Astrocyte (in vitro differentiated cells and primary cell): ENCODE measurements at regions not wholly inside any gene's neighbourhood (a gene's known extent, or its start where the extent isn't known, plus 50 kb on each side); places are given as distances from the start of the nearest gene placed in this dataset.

Source experiments
- DNase-seq: peaks from one replicate; pipeline ENCODE4 v3.0.0-alpha.2; 2010; ENCODE audit warnings: low read depth
- FAIRE-seq: peaks from 2 replicates; lab custom pipeline; 2011; peaks lifted over from hg19 to GRCh38; lab: Jason Lieb, UNC
- H2AFZ ChIP-seq: 2 replicates; pipeline ENCODE4 v1.6.0; 2012; ENCODE audit warnings: low read depth, low read length, inconsistent platforms
- H3K27ac ChIP-seq: 2 replicates; pipeline ENCODE4 v1.5.1; 2011; ENCODE audit warnings: low read depth, low read length, inconsistent platforms
- H3K27me3 ChIP-seq: 2 replicates; pipeline ENCODE4 v1.6.0; 2011; ENCODE audit warnings: low read length, inconsistent platforms; ENCODE audit not compliant: insufficient read depth
- H3K36me3 ChIP-seq: 2 replicates; pipeline ENCODE4 v1.5.1; 2011; ENCODE audit warnings: low read length, inconsistent platforms; ENCODE audit not compliant: insufficient read depth
- H3K4me1 ChIP-seq: 2 replicates; pipeline ENCODE4 v1.5.1; 2011; ENCODE audit warnings: low read length, inconsistent platforms; ENCODE audit not compliant: insufficient read depth
- H3K4me2 ChIP-seq: 2 replicates; pipeline ENCODE4 v1.6.0; 2012; ENCODE audit warnings: low read length, inconsistent platforms
- H3K4me3 ChIP-seq: 2 replicates; pipeline ENCODE4 v1.5.1; 2011; ENCODE audit warnings: low read depth, mild to moderate bottlenecking, low read length, inconsistent platforms; ENCODE audit not compliant: insufficient read depth
- H3K79me2 ChIP-seq: 2 replicates; pipeline ENCODE4 v1.6.0; 2012; ENCODE audit warnings: mild to moderate bottlenecking, low read length, inconsistent platforms; ENCODE audit not compliant: insufficient read depth
- H3K9ac ChIP-seq: 2 replicates; pipeline ENCODE4 v1.6.0; 2012; ENCODE audit warnings: mild to moderate bottlenecking, low read length, inconsistent platforms
- H3K9me3 ChIP-seq: 2 replicates; pipeline ENCODE4 v1.5.1; 2012; ENCODE audit warnings: low read depth, mild to moderate bottlenecking, low read length, inconsistent platforms; ENCODE audit not compliant: insufficient read depth
- H4K20me1 ChIP-seq: 2 replicates; pipeline ENCODE4 v1.6.0; 2012; ENCODE audit warnings: low read length, inconsistent platforms; ENCODE audit not compliant: insufficient read depth
- H3K27ac Mint-ChIP-seq: one replicate; pipeline ENCODE4 v1.8.0; 2021; ENCODE audit warnings: mild to moderate bottlenecking, mixed read lengths; ENCODE audit not compliant: unreplicated experiment
- H3K27me3 Mint-ChIP-seq: one replicate; pipeline ENCODE4 v1.8.0; 2021; ENCODE audit warnings: low read depth, mixed read lengths; ENCODE audit not compliant: unreplicated experiment
- H3K36me3 Mint-ChIP-seq: one replicate; pipeline ENCODE4 v1.8.0; 2021; ENCODE audit warnings: low read depth, mixed read lengths; ENCODE audit not compliant: unreplicated experiment
- H3K4me1 Mint-ChIP-seq: one replicate; pipeline ENCODE4 v1.8.0; 2021; ENCODE audit warnings: low read depth, mixed read lengths; ENCODE audit not compliant: unreplicated experiment
- H3K4me3 Mint-ChIP-seq: one replicate; pipeline ENCODE4 v1.8.0; 2021; ENCODE audit warnings: mild to moderate bottlenecking, moderate library complexity, mixed read lengths; ENCODE audit not compliant: unreplicated experiment
- H3K9me3 Mint-ChIP-seq: one replicate; pipeline ENCODE4 v1.8.0; 2021; ENCODE audit warnings: mild to moderate bottlenecking, mixed read lengths; ENCODE audit not compliant: unreplicated experiment
- EZH2 ChIP-seq: IDR thresholded peaks from 2 replicates; pipeline ENCODE4 v1.6.1; 2012; ENCODE audit warnings: mild to moderate bottlenecking, low read length, inconsistent platforms; ENCODE audit not compliant: insufficient read depth
- TF ChIP-seq, protein P1 (sequence below): IDR thresholded peaks from 2 replicates; pipeline ENCODE4 v1.5.1; 2011; ENCODE audit warnings: low read depth, mild to moderate bottlenecking, inconsistent platforms, low read length, moderate library complexity; ENCODE audit not compliant: insufficient read depth

DNA sequence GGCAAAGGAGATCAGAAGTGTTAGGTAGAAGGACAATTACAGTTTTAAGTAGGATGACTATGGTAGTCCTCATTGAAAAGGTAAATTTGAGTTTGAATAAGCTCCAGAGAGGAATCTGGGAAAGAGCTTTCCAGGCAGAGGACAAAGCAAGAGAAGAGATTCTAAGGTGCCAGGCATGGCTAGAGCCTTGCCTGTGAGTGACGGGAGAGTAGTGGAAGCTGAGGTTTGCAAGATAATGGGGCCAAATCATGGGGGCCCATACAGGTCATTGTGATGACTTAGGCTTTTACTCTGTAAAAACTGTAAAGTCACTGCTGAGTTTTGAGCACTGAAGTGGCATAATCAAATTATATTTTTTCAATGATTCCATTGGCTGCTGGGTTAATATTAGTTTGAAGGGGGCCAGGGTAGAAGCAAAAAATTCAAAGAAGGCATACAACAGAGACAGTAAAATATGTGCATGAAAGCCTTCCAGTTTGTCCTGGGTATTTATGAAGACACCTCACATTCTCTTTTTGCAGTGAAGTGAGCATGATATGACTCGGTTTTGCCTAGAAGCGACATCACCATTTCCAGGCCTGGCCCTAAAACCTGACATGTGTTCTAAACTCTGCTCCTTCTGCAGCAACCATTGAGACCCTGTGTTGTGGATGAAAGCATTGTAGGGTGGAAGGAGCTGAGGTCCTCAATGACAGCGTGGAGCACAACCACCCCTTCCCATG is 279.8 kb upstream of the TNC start:
- H3K27ac Mint-ChIP-seq = peak overlapping the region; percentile 6
- no peaks in the 10 kb centered on the region for H3K36me3 Mint-ChIP-seq
- peaks cover 49% of the 10 kb centered on the region for H3K4me1 Mint-ChIP-seq
- FAIRE-seq (no peak), DNase-seq (no peak)
- Histone ChIP-seq H3K9me3 (no peaks in the 10 kb centered on the region), H3K4me3 (no peak overlapping the region), H2AFZ (no peak overlapping the region), H3K4me2 (no peak overlapping the region), H3K36me3 (no peaks in the 10 kb centered on the region), H3K27me3 (no peaks in the 10 kb centered on the region), H4K20me1 (no peaks in the 10 kb centered on the region), H3K79me2 (no peaks in the 10 kb centered on the region), H3K4me1 (peaks cover 16% of the 10 kb centered on the region), H3K9ac (no peak overlapping the region), H3K27ac (no peak overlapping the region)
- H3K27me3 Mint-ChIP-seq = no peaks in the 10 kb centered on the region
- H3K4me3 Mint-ChIP-seq = no peak overlapping the region
- H3K9me3 Mint-ChIP-seq = no peaks in the 10 kb centered on the region
- TF ChIP-seq, protein P1, sequence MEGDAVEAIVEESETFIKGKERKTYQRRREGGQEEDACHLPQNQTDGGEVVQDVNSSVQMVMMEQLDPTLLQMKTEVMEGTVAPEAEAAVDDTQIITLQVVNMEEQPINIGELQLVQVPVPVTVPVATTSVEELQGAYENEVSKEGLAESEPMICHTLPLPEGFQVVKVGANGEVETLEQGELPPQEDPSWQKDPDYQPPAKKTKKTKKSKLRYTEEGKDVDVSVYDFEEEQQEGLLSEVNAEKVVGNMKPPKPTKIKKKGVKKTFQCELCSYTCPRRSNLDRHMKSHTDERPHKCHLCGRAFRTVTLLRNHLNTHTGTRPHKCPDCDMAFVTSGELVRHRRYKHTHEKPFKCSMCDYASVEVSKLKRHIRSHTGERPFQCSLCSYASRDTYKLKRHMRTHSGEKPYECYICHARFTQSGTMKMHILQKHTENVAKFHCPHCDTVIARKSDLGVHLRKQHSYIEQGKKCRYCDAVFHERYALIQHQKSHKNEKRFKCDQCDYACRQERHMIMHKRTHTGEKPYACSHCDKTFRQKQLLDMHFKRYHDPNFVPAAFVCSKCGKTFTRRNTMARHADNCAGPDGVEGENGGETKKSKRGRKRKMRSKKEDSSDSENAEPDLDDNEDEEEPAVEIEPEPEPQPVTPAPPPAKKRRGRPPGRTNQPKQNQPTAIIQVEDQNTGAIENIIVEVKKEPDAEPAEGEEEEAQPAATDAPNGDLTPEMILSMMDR = no peak
- no peak for TF ChIP-seq EZH2

DNA sequence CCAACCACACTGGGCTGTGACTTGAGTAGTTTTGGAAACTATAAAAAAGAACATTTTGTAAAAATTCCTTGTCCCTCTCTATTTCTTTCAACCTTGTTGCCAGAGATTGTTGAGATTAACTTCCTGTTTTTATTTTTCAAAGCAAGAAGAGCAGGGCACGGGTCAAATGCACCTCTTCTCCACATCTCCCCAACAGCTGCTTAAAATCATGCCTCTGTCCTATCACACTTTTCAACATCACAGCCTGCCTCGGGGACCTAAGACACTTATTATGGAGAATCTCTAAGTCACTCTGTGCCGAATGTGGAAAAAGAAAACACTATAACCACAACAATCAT is 280.3 kb upstream of the TNC start:
- Histone ChIP-seq H3K36me3 (no peaks in the 10 kb centered on the region), H3K4me2 (no peak overlapping the region), H3K79me2 (no peaks in the 10 kb centered on the region), H3K27me3 (no peaks in the 10 kb centered on the region), H3K4me1 (peaks cover 16% of the 10 kb centered on the region), H3K9me3 (no peaks in the 10 kb centered on the region), H3K27ac (no peak overlapping the region), H2AFZ (no peak overlapping the region), H3K4me3 (no peak overlapping the region), H3K9ac (no peak overlapping the region), H4K20me1 (no peaks in the 10 kb centered on the region)
- Mint-ChIP-seq H3K27me3 (no peaks in the 10 kb centered on the region), H3K9me3 (peaks cover 1% of the 10 kb centered on the region), H3K4me1 (peaks cover 49% of the 10 kb centered on the region), H3K4me3 (no peak overlapping the region), H3K27ac (peak overlapping the region; percentile 6), H3K36me3 (no peaks in the 10 kb centered on the region)
- TF ChIP-seq, protein P1 = no peak
- TF ChIP-seq EZH2 = no peak
- DNase-seq = no peak
- no peak for FAIRE-seq

DNA sequence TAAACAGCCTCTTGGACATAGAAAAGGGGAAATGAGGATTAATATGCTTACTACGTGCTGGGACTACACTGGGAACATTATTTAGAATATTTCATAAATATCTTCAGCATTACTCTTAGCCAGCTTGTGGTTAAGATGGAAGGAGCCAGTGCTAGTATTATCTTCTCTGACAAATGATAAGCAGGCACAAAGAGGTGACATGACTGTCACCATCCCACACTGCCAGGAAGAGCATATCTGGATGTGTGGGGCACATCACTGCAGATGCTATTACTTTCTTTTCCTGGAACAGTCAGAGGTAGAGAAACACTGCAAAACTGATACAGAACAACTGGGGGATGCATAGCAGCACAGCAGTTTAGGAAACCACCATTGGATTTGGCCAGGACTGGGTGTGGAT is 281.0 kb upstream of the TNC start:
- TF ChIP-seq EZH2 = no peak
- TF ChIP-seq, protein P1 = no peak
- peaks cover 1% of the 10 kb centered on the region for H3K9me3 Mint-ChIP-seq
- FAIRE-seq = no peak
- Histone ChIP-seq H4K20me1 (no peaks in the 10 kb centered on the region), H3K27me3 (no peaks in the 10 kb centered on the region), H3K4me2 (no peak overlapping the region), H3K4me1 (peaks cover 16% of the 10 kb centered on the region), H3K79me2 (no peaks in the 10 kb centered on the region), H3K9me3 (no peaks in the 10 kb centered on the region), H3K36me3 (no peaks in the 10 kb centered on the region), H3K9ac (no peak overlapping the region), H3K4me3 (no peak overlapping the region), H2AFZ (no peak overlapping the region), H3K27ac (no peak overlapping the region)
- DNase-seq = no peak
- no peak overlapping the region for H3K4me3 Mint-ChIP-seq
- no peak overlapping the region for H3K27ac Mint-ChIP-seq
- H3K4me1 Mint-ChIP-seq = peaks cover 49% of the 10 kb centered on the region
- H3K36me3 Mint-ChIP-seq = no peaks in the 10 kb centered on the region
- H3K27me3 Mint-ChIP-seq = no peaks in the 10 kb centered on the region
